Activated CD4-positive, alpha-beta T cell treated with anti-CD3 and anti-CD28 coated beads, Interleukin-2, amount 10 ng/mL, durations not matched to agents 24 days and 14 days (primary cell): ENCODE measurements at regions not wholly inside any gene's neighbourhood (a gene's known extent, or its start where the extent isn't known, plus 50 kb on each side); places are given as distances from the start of the nearest gene placed in this dataset.

Experiments
- DNase-seq: peaks from one replicate; pipeline ENCODE4 v3.0.0; 2022
- H3K27ac Mint-ChIP-seq: one replicate; pipeline ENCODE4 v1.8.0; 2022; ENCODE audit warnings: mild to moderate bottlenecking, mixed read lengths
- H3K27me3 Mint-ChIP-seq: one replicate; pipeline ENCODE4 v1.8.0; 2022; ENCODE audit warnings: mixed read lengths
- H3K36me3 Mint-ChIP-seq: one replicate; pipeline ENCODE4 v1.8.0; 2022; ENCODE audit warnings: low read depth, mild to moderate bottlenecking, mixed read lengths
- H3K4me1 Mint-ChIP-seq: one replicate; pipeline ENCODE4 v1.8.0; 2021; ENCODE audit warnings: mixed read lengths
- H3K4me3 Mint-ChIP-seq: one replicate; pipeline ENCODE4 v1.8.0; 2022; ENCODE audit warnings: mild to moderate bottlenecking, moderate library complexity, mixed read lengths
- H3K9me3 Mint-ChIP-seq: one replicate; pipeline ENCODE4 v1.8.0; 2021; ENCODE audit warnings: mixed read lengths
- intact Hi-C: fragments of 100-400 bp; cut with micrococcal nuclease; formaldehyde crosslinking; loops from one replicate; pipeline ENCODE4 v1.15.1; 2023

GRCh38 chr3:193905541-193906396, 230.2 kb upstream of the HES1 start:
- no peaks in the 10 kb centered on the region for H3K36me3 Mint-ChIP-seq
- no peak overlapping the region for H3K27ac Mint-ChIP-seq

GRCh38 chr3:193906849-193907410, 229.0 kb upstream of the HES1 start:
- Mint-ChIP-seq H3K4me1 (peaks cover 4% of the 10 kb centered on the region), H3K36me3 (no peaks in the 10 kb centered on the region), H3K9me3 (peaks cover 13% of the 10 kb centered on the region), H3K27ac (no peak overlapping the region), H3K27me3 (peaks cover 2% of the 10 kb centered on the region), H3K4me3 (no peak overlapping the region)
- DNase-seq = no peak
- intact Hi-C loops = no loop called here

More at GRCh38 chr3:193905541-193906396, 230.2 kb upstream of the HES1 start:
- DNase-seq = no peak
- intact Hi-C loops = no loop called here
- H3K27me3 Mint-ChIP-seq = peaks cover 7% of the 10 kb centered on the region
- H3K9me3 Mint-ChIP-seq = peaks cover 13% of the 10 kb centered on the region
- H3K4me3 Mint-ChIP-seq = no peak overlapping the region
- no peaks in the 10 kb centered on the region for H3K4me1 Mint-ChIP-seq

- intact Hi-C loops = no loop called here
- DNase-seq = no peak
- peaks cover 2% of the 10 kb centered on the region for H3K27me3 Mint-ChIP-seq
- no peaks in the 10 kb centered on the region for H3K36me3 Mint-ChIP-seq
- peaks cover 13% of the 10 kb centered on the region for H3K9me3 Mint-ChIP-seq
- H3K4me1 Mint-ChIP-seq = peaks cover 9% of the 10 kb centered on the region
- no peak overlapping the region for H3K27ac Mint-ChIP-seq
- H3K4me3 Mint-ChIP-seq = no peak overlapping the region
Measured at GRCh38 chr3:193908181-193908744, 227.7 kb upstream of the HES1 start.

GRCh38 chr3:193909387-193909786, 226.6 kb upstream of the HES1 start:
- Mint-ChIP-seq H3K27ac (no peak overlapping the region), H3K4me1 (peaks cover 9% of the 10 kb centered on the region), H3K27me3 (peaks cover 2% of the 10 kb centered on the region), H3K9me3 (peaks cover 13% of the 10 kb centered on the region), H3K36me3 (no peaks in the 10 kb centered on the region), H3K4me3 (no peak overlapping the region)
- intact Hi-C loops = no loop called here
- no peak for DNase-seq

- H3K4me1 Mint-ChIP-seq = peaks cover 9% of the 10 kb centered on the region
- H3K36me3 Mint-ChIP-seq = no peaks in the 10 kb centered on the region
- intact Hi-C loops = no loop called here
- no peak overlapping the region for H3K27ac Mint-ChIP-seq
- H3K9me3 Mint-ChIP-seq = peaks cover 13% of the 10 kb centered on the region
- no peak overlapping the region for H3K4me3 Mint-ChIP-seq
- H3K27me3 Mint-ChIP-seq = peaks cover 2% of the 10 kb centered on the region
- no peak for DNase-seq
Measured at GRCh38 chr3:193910310-193910709, 225.6 kb upstream of the HES1 start.

GRCh38 chr3:193910886-193911738, 224.8 kb upstream of the HES1 start:
- Mint-ChIP-seq H3K27me3 (peaks cover 5% of the 10 kb centered on the region), H3K4me3 (no peak overlapping the region), H3K4me1 (peaks cover 9% of the 10 kb centered on the region), H3K9me3 (peaks cover 13% of the 10 kb centered on the region), H3K36me3 (no peaks in the 10 kb centered on the region), H3K27ac (no peak overlapping the region)
- DNase-seq = no peak
- intact Hi-C loops = no loop called here

- H3K4me1 Mint-ChIP-seq = peaks cover 9% of the 10 kb centered on the region
- no peaks in the 10 kb centered on the region for H3K36me3 Mint-ChIP-seq
- peak overlapping the region; percentile 16 for H3K27ac Mint-ChIP-seq
- H3K9me3 Mint-ChIP-seq = peaks cover 13% of the 10 kb centered on the region
- DNase-seq = peak; percentile 60
- H3K27me3 Mint-ChIP-seq = peaks cover 8% of the 10 kb centered on the region
- peak overlapping the region; percentile 16 for H3K4me3 Mint-ChIP-seq
- intact Hi-C loops = no loop called here
Measured at GRCh38 chr3:193911784-193912340, 224.1 kb upstream of the HES1 start.

GRCh38 chr3:193912621-193913178, 223.2 kb upstream of the HES1 start:
- Mint-ChIP-seq H3K9me3 (peaks cover 10% of the 10 kb centered on the region), H3K4me1 (peaks cover 9% of the 10 kb centered on the region), H3K27me3 (peaks cover 9% of the 10 kb centered on the region), H3K27ac (no peak overlapping the region), H3K36me3 (no peaks in the 10 kb centered on the region), H3K4me3 (no peak overlapping the region)
- no peak for DNase-seq
- intact Hi-C loops = no loop called here

GRCh38 chr3:193914602-193915001, 221.3 kb upstream of the HES1 start:
- no peaks in the 10 kb centered on the region for H3K36me3 Mint-ChIP-seq
- no peak for DNase-seq
- no peak overlapping the region for H3K4me3 Mint-ChIP-seq
- no peaks in the 10 kb centered on the region for H3K9me3 Mint-ChIP-seq
- peaks cover 13% of the 10 kb centered on the region for H3K27me3 Mint-ChIP-seq
- peaks cover 9% of the 10 kb centered on the region for H3K4me1 Mint-ChIP-seq
- H3K27ac Mint-ChIP-seq = no peak overlapping the region
- intact Hi-C loops = no loop called here

- peaks cover 9% of the 10 kb centered on the region for H3K4me1 Mint-ChIP-seq
- H3K9me3 Mint-ChIP-seq = no peaks in the 10 kb centered on the region
- peaks cover 13% of the 10 kb centered on the region for H3K27me3 Mint-ChIP-seq
Measured at GRCh38 chr3:193915099-193915498, 220.8 kb upstream of the HES1 start.

GRCh38 chr3:193915613-193916012, 220.3 kb upstream of the HES1 start:
- Mint-ChIP-seq H3K4me3 (no peak overlapping the region), H3K36me3 (no peaks in the 10 kb centered on the region)
- intact Hi-C loops = no loop called here

More at GRCh38 chr3:193915099-193915498, 220.8 kb upstream of the HES1 start:
- DNase-seq = no peak
- H3K36me3 Mint-ChIP-seq = no peaks in the 10 kb centered on the region
- no peak overlapping the region for H3K4me3 Mint-ChIP-seq
- intact Hi-C loops = no loop called here
- no peak overlapping the region for H3K27ac Mint-ChIP-seq

GRCh38 chr3:193917158-193917557, 218.8 kb upstream of the HES1 start:
- H3K4me1 Mint-ChIP-seq = peaks cover 3% of the 10 kb centered on the region
- intact Hi-C loops = no loop called here

More at GRCh38 chr3:193915613-193916012, 220.3 kb upstream of the HES1 start:
- H3K4me1 Mint-ChIP-seq = peaks cover 9% of the 10 kb centered on the region
- H3K27ac Mint-ChIP-seq = no peak overlapping the region
- no peaks in the 10 kb centered on the region for H3K9me3 Mint-ChIP-seq
- DNase-seq = no peak
- H3K27me3 Mint-ChIP-seq = peaks cover 13% of the 10 kb centered on the region

GRCh38 chr3:193921465-193921864, 214.5 kb upstream of the HES1 start:
- Mint-ChIP-seq H3K4me1 (no peaks in the 10 kb centered on the region), H3K27ac (no peak overlapping the region), H3K27me3 (peaks cover 9% of the 10 kb centered on the region), H3K36me3 (no peaks in the 10 kb centered on the region), H3K9me3 (peaks cover 3% of the 10 kb centered on the region), H3K4me3 (no peak overlapping the region)
- intact Hi-C loops = no loop called here
- no peak for DNase-seq

More at GRCh38 chr3:193917158-193917557, 218.8 kb upstream of the HES1 start:
- H3K27me3 Mint-ChIP-seq = peaks cover 13% of the 10 kb centered on the region
- H3K4me3 Mint-ChIP-seq = no peak overlapping the region
- H3K27ac Mint-ChIP-seq = no peak overlapping the region
- no peaks in the 10 kb centered on the region for H3K9me3 Mint-ChIP-seq
- no peak for DNase-seq
- H3K36me3 Mint-ChIP-seq = no peaks in the 10 kb centered on the region
